OCI-LY3 (cell line): ENCODE measurements at regions not wholly inside any gene's neighbourhood (a gene's known extent, or its start where the extent isn't known, plus 50 kb on each side); places are given as distances from the start of the nearest gene placed in this dataset.

Experiments used
- CTCF ChIP-seq: fragments of 200-600, 300-600 bp; sonication (generic); IDR thresholded peaks from 2 replicates; pipeline ENCODE4 v1.5.1; 2014; ENCODE audit warnings: antibody characterized with exemption, low read length, low read depth
- EZH2phosphoT487 ChIP-seq: fragments of 200-600 bp; shearing (Covaris generic); IDR thresholded peaks from 2 replicates; pipeline ENCODE4 v1.6.1; 2018; ENCODE audit warnings: antibody characterized with exemption, mixed run types, low read depth

- TF ChIP-seq EZH2phosphoT487 (no peak), CTCF (no peak)
These were observed 101.2 kb downstream of the SPRY2 start for GRCh38 chr13:80239571-80240255.
